ENCODE measurements at regions not wholly inside any gene's neighbourhood (a gene's known extent, or its start where the extent isn't known, plus 50 kb on each side); places are given as distances from the start of the nearest gene placed in this dataset.

GRCh38 chr12:39240587-39240986 lies 202.3 kb downstream of the KIF21A start:
- DNase-seq: no peak

GRCh38 chr12:39239490-39240486 lies 203.1 kb downstream of the KIF21A start:
- DNase-seq: no peak

GRCh38 chr12:39237004-39237403 lies 205.9 kb downstream of the KIF21A start:
- no peak for DNase-seq

GRCh38 chr12:39235990-39236767 lies 206.7 kb downstream of the KIF21A start:
- DNase-seq: no peak

GRCh38 chr12:39230086-39230485 lies 212.8 kb downstream of the KIF21A start:
- DNase-seq: no peak

- no peak for DNase-seq
Observed at GRCh38 chr12:39227218-39227617, 215.7 kb downstream of the KIF21A start.

- DNase-seq: no peak
Observed at GRCh38 chr12:39224971-39225370, 217.9 kb downstream of the KIF21A start.

GRCh38 chr12:39205969-39206368 lies 237.0 kb downstream of the KIF21A start:
- DNase-seq: no peak

GRCh38 chr12:39199351-39199750 lies 243.6 kb downstream of the KIF21A start:
- DNase-seq: no peak

- no peak for DNase-seq
Observed at GRCh38 chr12:39188689-39189088, 254.2 kb downstream of the KIF21A start.

GRCh38 chr12:39186744-39187143 lies 256.2 kb downstream of the KIF21A start:
- no peak for DNase-seq

- no peak for DNase-seq
Observed at GRCh38 chr12:39178837-39179236, 264.1 kb downstream of the KIF21A start.

- DNase-seq: no peak
Observed at GRCh38 chr12:39176356-39176755, 266.6 kb downstream of the KIF21A start.

- no peak for DNase-seq
Observed at GRCh38 chr12:39173726-39174125, 268.3 kb upstream of the CPNE8 start.

- DNase-seq: no peak
Observed at GRCh38 chr12:39165338-39165737, 259.9 kb upstream of the CPNE8 start.

GRCh38 chr12:39161465-39162085 lies 256.2 kb upstream of the CPNE8 start:
- no peak for DNase-seq

- no peak for DNase-seq
Observed at GRCh38 chr12:39157696-39158342, 252.4 kb upstream of the CPNE8 start.

GRCh38 chr12:39145175-39145999 lies 240.0 kb upstream of the CPNE8 start:
- no peak for DNase-seq

- DNase-seq: no peak
Observed at GRCh38 chr12:39144613-39145061, 239.2 kb upstream of the CPNE8 start.

- DNase-seq: no peak
Observed at GRCh38 chr12:39138268-39138667, 232.9 kb upstream of the CPNE8 start.

GRCh38 chr12:39127401-39127800 lies 222.0 kb upstream of the CPNE8 start:
- DNase-seq: no peak

- DNase-seq: no peak
Observed at GRCh38 chr12:39125566-39125965, 220.2 kb upstream of the CPNE8 start.

All from NCI-H1092 treated with DMSO at 0.1 percent for 48 hours (cell line).